Motor neuron (in vitro differentiated cells): ENCODE measurements at regions not wholly inside any gene's neighbourhood (a gene's known extent, or its start where the extent isn't known, plus 50 kb on each side); places are given as distances from the start of the nearest gene placed in this dataset.

Source experiments
- ATAC-seq, 8 experiments: fragments of 200-7000 bp; cut with Tn5 transposase; replicated peaks in 6 of 8; 2 replicates each; pipeline ENCODE4 v1.8.0; 2021; ENCODE audit warnings: mild to moderate bottlenecking in 8 of 8, moderate library complexity in 8 of 8
- H3K27ac ChIP-seq, 2 donors: fragments of 250-450 bp; sonication (Bioruptor Pico); 2 replicates each; pipeline ENCODE4 v1.9.0; 2021; ENCODE audit warnings: antibody characterized with exemption in 2 of 2, mild to moderate bottlenecking in 2 of 2, moderate library complexity in 1 of 2
- H3K4me1 ChIP-seq, 2 donors: fragments of 250-450 bp; sonication (Bioruptor Pico); replicated peaks in 1 of 2; 2 replicates each; pipeline ENCODE4 v1.6.1; 2021; ENCODE audit warnings: antibody characterized with exemption in 2 of 2, mild to moderate bottlenecking in 2 of 2, moderate library complexity in 1 of 2
- H3K4me3 ChIP-seq, 5 donors: fragments of 250-450 bp; sonication (Bioruptor Pico); 2 replicates each; pipeline ENCODE4 v1.9.0; 2021; ENCODE audit warnings: antibody characterized with exemption in 5 of 5, mild to moderate bottlenecking in 5 of 5, moderate library complexity in 4 of 5
- WGBS, 10 experiments: fragments of 450-650 bp; shearing (Covaris generic); methylation state at CpG; one replicate each; pipeline ENCODE4 v1.0.0; 2022; 5-methylcytosine and 5-hydroxymethylcytosine counted together
- in situ Hi-C, 9 experiments: fragments of 400-800 bp; cut with MboI; loops; one replicate each; pipeline ENCODE4 v1.15.0; 2021; ENCODE audit warnings: low sequenced_read_pairs in 9 of 9, low pct_unique_long_range_greater_than_20kb in 2 of 9; ENCODE audit not compliant: unreplicated experiment in 9 of 9

- Histone ChIP-seq H3K27ac (no peak overlapping the region), H3K4me3 (no peak overlapping the region), H3K4me1 (no peaks in the 10 kb centered on the region)
- in situ Hi-C loops = no loop called here
- ATAC-seq = no peak
- 80 to 100% (median 93%) methylated on average over 3 to 7 of the region's 9 CpGs; no CpG with 5 or more reads in 2 of the 10 experiments for WGBS, 10 experiments
These were observed 331.4 kb downstream of the USP25 start for GRCh38 chr21:16061194-16061593.

- in situ Hi-C loops = no loop called here
- peak in 5 of 8 experiments; percentile 5 to 83 (median 76) for ATAC-seq
- no peak overlapping the region for H3K4me3 ChIP-seq
- H3K4me1 ChIP-seq = peaks cover 28 to 51% of the 10 kb centered on the region in 2 donors
- H3K27ac ChIP-seq = peak overlapping the region in 1 of 2 donors; percentile 61
- 0 to 89% (median 67%) methylated on average over 2 to 9 of the region's 9 CpGs for WGBS, 10 experiments
These were observed 339.7 kb downstream of the USP25 start for GRCh38 chr21:16069178-16070112.

DNA sequence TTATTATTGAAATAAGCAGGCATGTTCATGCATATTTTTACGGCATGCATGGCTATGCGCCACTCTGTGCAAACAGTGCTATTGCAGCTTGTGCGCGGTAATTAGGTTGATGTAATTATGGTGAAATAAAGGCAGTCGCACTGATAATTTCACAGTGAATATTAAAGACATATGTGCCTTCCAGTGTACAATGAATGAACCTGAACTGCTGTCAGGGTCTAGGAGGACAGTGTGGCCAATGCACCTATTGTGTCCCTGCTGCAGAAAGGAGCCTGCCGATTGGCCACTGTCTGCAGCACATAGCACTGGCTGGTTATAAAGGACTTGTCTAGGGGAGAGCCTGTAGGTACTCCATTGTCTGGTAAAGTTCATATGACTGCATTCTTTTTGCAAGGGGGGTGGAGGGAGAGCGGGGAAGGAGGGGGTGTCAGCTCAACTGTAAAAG, 340.4 kb downstream of the USP25 start:
- Histone ChIP-seq H3K4me3 (no peak overlapping the region), H3K27ac (peak overlapping the region in 1 of 2 donors; percentile 61), H3K4me1 (peaks cover 28 to 51% of the 10 kb centered on the region in 2 donors)
- in situ Hi-C loops = no loop called here
- WGBS, 10 experiments = 0 to 92% (median 71%) methylated on average over 1 to 6 of the region's 7 CpGs; no CpG with 5 or more reads in 1 of the 10 experiments
- ATAC-seq = peak; percentile 26 to 85 (median 79)

DNA sequence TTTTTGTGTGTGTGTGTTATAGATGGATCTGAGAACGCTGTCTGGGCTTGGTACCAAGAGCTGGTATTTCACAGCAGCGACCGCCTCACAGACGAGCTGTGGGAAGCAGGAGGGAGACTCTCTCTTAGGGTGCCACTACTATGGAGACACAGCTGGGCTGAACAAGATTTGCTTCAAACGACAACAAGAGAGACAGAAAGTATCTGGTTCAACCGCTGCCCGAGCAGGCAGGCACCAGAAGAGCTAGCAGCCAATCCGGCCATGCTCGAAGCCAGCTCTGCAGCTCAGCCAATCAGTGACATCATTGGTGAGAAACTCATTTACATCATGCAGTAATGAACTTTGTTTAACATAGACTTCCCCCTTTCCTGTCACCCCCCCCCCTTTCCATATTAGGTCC, 341.3 kb downstream of the USP25 start:
- Histone ChIP-seq H3K4me1 (peaks cover 28 to 51% of the 10 kb centered on the region in 2 donors), H3K4me3 (peak overlapping the region in 3 of 5 donors; percentile 18 to 25 (median 21)), H3K27ac (peak overlapping the region in 1 of 2 donors; percentile 61)
- in situ Hi-C loops = no loop called here
- 7 to 100% (median 66%) methylated on average over 3 to 6 of the region's 9 CpGs; no CpG with 5 or more reads in 4 of the 10 experiments for WGBS, 10 experiments
- peak; percentile 42 to 72 (median 56) for ATAC-seq

- no peak overlapping the region for H3K27ac ChIP-seq
- WGBS, 10 experiments = 0 to 100% (median 52%) methylated on average over 1 to 2 of the region's 2 CpGs; no CpG with 5 or more reads in 1 of the 10 experiments
- peak overlapping the region in 2 of 5 donors; percentile 7 to 10 for H3K4me3 ChIP-seq
- in situ Hi-C loops = no loop called here
- peaks cover 28 to 51% of the 10 kb centered on the region in 2 donors for H3K4me1 ChIP-seq
- peak in 1 of 8 experiments; percentile 8 for ATAC-seq
These were observed 342.0 kb downstream of the USP25 start for GRCh38 chr21:16071761-16072160.

DNA sequence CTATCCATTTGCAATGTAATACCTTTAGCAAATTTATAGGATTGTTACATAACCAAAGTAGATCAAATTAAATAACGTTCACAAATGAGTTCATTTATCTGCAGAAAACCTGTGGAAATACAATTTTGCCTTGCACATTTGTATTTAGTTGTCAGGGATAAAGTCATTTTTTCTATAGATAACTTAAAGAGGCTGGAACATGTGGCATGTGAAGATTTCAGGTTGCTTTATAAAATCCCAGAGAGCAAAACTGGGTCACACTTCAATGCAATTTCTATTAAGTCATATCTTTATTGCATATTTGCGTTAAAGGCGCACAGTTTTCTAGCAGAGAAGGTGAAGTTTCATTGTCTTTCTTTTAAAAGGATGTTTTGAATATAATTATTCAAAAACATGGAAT, 342.4 kb downstream of the USP25 start:
- Histone ChIP-seq H3K4me3 (peak overlapping the region in 1 of 5 donors; percentile 10), H3K4me1 (peaks cover 28 to 51% of the 10 kb centered on the region in 2 donors), H3K27ac (no peak overlapping the region)
- 24 to 96% (median 78%) methylated on average over 1 to 3 of the region's 3 CpGs; no CpG with 5 or more reads in 1 of the 10 experiments for WGBS, 10 experiments
- no peak for ATAC-seq
- in situ Hi-C loops = no loop called here

- Histone ChIP-seq H3K27ac (peak overlapping the region; percentile 9 to 57), H3K4me3 (peak overlapping the region in 2 of 5 donors; percentile 10 to 11), H3K4me1 (peaks cover 28 to 51% of the 10 kb centered on the region in 2 donors)
- ATAC-seq = peak in 5 of 8 experiments; percentile 52 to 76 (median 70)
- in situ Hi-C loops = no loop called here
- WGBS, 10 experiments = 0 to 70% (median 45%) methylated on average over 1 to 6 of the region's 6 CpGs; no CpG with 5 or more reads in 2 of the 10 experiments
These were observed 343.0 kb downstream of the USP25 start for GRCh38 chr21:16072737-16073136.

GRCh38 chr21:16073586-16073985, 343.8 kb downstream of the USP25 start:
- Histone ChIP-seq H3K27ac (no peak overlapping the region), H3K4me1 (peaks cover 28 to 51% of the 10 kb centered on the region in 2 donors), H3K4me3 (no peak overlapping the region)
- ATAC-seq = no peak
- in situ Hi-C loops = no loop called here
- 20 to 100% (median 60%) methylated on average over 1 to 2 of the region's 2 CpGs; no CpG with 5 or more reads in 1 of the 10 experiments for whole genome bisulfite sequencing, 10 experiments

DNA sequence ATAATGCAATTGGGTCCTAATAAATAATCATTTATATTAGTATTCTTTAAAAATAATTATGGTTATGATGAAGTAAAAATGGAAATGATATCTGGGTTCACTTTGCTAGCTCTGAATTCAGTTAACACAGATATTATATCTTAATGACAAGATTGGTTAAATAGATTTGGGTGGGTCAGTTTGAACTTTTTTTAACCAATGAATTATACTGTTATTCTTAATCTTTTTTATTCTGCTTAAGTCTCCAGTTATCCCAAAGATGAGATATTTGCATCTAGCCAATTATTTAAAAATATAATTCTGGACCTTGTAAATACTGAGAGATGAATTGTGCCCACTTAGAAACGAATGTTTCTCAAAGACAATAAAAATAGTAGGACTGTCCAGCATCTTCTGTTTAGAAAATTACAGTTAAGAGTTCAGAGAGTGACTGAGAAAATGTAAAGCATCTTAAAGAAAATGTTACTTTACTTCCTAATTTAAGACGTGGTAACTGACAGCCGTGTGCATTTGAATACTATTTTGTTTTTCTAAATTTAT, 345.2 kb downstream of the USP25 start:
- Histone ChIP-seq H3K4me1 (peaks cover 27 to 38% of the 10 kb centered on the region in 2 donors), H3K4me3 (no peak overlapping the region), H3K27ac (no peak overlapping the region)
- WGBS, 10 experiments = 50 to 93% (median 66%) methylated on average over 1 to 3 of the region's 3 CpGs; no CpG with 5 or more reads in 2 of the 10 experiments
- in situ Hi-C loops = no loop called here
- ATAC-seq = no peak

DNA sequence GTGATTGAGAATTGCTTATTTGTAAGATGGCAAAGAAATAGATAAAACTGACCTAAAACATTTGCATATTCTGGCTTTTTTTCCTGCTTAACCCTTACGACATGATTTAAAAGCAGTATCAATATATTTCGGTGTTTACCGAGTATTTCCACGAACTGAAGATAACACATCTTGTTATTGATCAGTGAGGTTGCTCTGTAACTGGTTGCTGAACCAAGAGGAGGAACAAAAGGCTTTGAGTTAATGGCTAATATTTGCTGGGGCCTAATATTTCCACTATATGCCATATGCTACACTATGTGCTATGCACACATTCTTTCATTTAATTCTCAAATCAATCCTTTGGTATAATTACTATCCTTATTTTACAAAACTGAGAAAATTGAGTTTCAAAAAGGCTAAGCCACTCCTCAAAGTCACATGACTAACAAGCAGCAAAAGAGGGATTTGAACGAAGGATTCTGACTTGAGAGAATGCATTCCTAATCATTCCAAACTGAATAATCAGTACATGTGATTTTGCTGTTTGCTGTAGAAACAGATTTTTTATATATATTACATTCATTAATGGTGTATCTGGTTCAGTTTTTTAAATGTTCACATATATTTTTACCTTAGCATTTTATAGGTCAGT, 346.0 kb downstream of the USP25 start:
- H3K27ac ChIP-seq = no peak overlapping the region
- WGBS, 10 experiments = 67 to 100% (median 92%) methylated on average over 1 to 5 of the region's 5 CpGs; no CpG with 5 or more reads in 2 of the 10 experiments
- H3K4me1 ChIP-seq = peaks cover 20 to 30% of the 10 kb centered on the region in 2 donors
- ATAC-seq = no peak
- in situ Hi-C loops = no loop called here
- H3K4me3 ChIP-seq = no peak overlapping the region

GRCh38 chr21:16076465-16076864, 346.7 kb downstream of the USP25 start:
- Histone ChIP-seq H3K4me3 (no peak overlapping the region), H3K27ac (no peak overlapping the region), H3K4me1 (peaks cover 15 to 25% of the 10 kb centered on the region in 2 donors)
- in situ Hi-C loops = no loop called here
- ATAC-seq = no peak

DNA sequence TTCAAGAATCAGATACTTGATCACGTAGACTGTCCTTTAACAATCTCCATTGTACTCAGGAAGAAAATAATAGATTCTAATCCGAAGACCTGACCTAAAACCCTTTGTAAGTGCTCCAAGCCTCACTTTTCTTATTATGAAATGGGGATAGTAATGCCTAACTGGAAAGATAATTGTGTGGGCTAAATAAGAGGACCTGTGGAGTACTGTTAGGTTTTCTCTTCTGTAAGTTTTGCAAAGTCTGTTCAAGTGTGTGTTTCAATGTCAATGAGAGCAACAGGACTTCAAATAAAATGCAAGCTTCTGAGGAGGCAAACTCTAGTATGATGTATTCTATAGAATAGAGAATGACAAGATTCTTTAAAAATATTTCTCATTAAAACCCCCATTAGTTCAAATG, 348.6 kb downstream of the USP25 start:
- Histone ChIP-seq H3K27ac (no peak overlapping the region), H3K4me1 (peaks cover 0 to 6% of the 10 kb centered on the region in 2 donors), H3K4me3 (no peak overlapping the region)
- ATAC-seq = no peak
- WGBS, 10 experiments = 69 to 100% (median 98%) methylated on average over 1 to 2 of the region's 2 CpGs; no CpG with 5 or more reads in 2 of the 10 experiments
- in situ Hi-C loops = no loop called here
